Neutrophil (primary cell): ENCODE measurements at regions not wholly inside any gene's neighbourhood (a gene's known extent, or its start where the extent isn't known, plus 50 kb on each side); places are given as distances from the start of the nearest gene placed in this dataset.

Experiments used
- H3K27ac ChIP-seq: fragments of 200-600 bp; sonication (generic); 2 replicates; pipeline ENCODE4 v1.5.1; 2016; ENCODE audit warnings: mild to moderate bottlenecking, moderate library complexity
- H3K27me3 ChIP-seq: fragments of 200-600 bp; sonication (generic); 2 replicates; pipeline ENCODE4 v1.6.0; 2016; ENCODE audit warnings: mild to moderate bottlenecking
- H3K36me3 ChIP-seq: fragments of 200-600 bp; sonication (generic); 2 replicates; pipeline ENCODE4 v1.5.1; 2017
- H3K4me1 ChIP-seq, 2 experiments: fragments of 200-600 bp in 1 of 2; sonication (generic) in 1 of 2; 1 replicate in 1 of 2; 2 replicates in 1 of 2; pipeline versions ENCODE4 v1.5.1 to v1.6.1; 2013 to 2016; ENCODE audit warnings: low read depth in 1 of 2, low read length in 1 of 2, mild to moderate bottlenecking in 1 of 2, moderate library complexity in 1 of 2; ENCODE audit not compliant: control insufficient read depth in 1 of 2, insufficient read depth in 1 of 2
- H3K4me3 ChIP-seq, 2 experiments: fragments of 200-600 bp in 1 of 2; sonication (generic) in 1 of 2; 1 replicate in 1 of 2; 2 replicates in 1 of 2; pipeline ENCODE4 v1.5.1; 2013 to 2016; ENCODE audit warnings: low read depth in 1 of 2, low read length in 1 of 2, mild to moderate bottlenecking in 1 of 2, moderate library complexity in 1 of 2
- H3K9me3 ChIP-seq: fragments of 200-600 bp; sonication (generic); 2 replicates; pipeline ENCODE4 v1.5.1; 2016
- CTCF ChIP-seq: fragments of 200-600 bp; sonication (generic); IDR thresholded peaks from 2 replicates; pipeline ENCODE4 v1.5.1; 2016; ENCODE audit warnings: antibody characterized with exemption

GRCh38 chr20:22801528-22801927 lies 217.2 kb upstream of the FOXA2 start:
- peaks cover 6% of the 10 kb centered on the region for H3K27me3 ChIP-seq
- no peaks in the 10 kb centered on the region for H3K9me3 ChIP-seq
- H3K4me1 ChIP-seq = no peaks in the 10 kb centered on the region
- no peak for TF ChIP-seq CTCF
- no peaks in the 10 kb centered on the region for H3K36me3 ChIP-seq
- H3K4me3 ChIP-seq = no peak overlapping the region
- no peak overlapping the region for H3K27ac ChIP-seq

GRCh38 chr20:22802296-22802695 lies 217.9 kb upstream of the FOXA2 start:
- Histone ChIP-seq H3K27ac (no peak overlapping the region), H3K9me3 (no peaks in the 10 kb centered on the region), H3K36me3 (no peaks in the 10 kb centered on the region), H3K4me1 (no peaks in the 10 kb centered on the region), H3K4me3 (no peak overlapping the region), H3K27me3 (peaks cover 6% of the 10 kb centered on the region)
- TF ChIP-seq CTCF = no peak

- Histone ChIP-seq H3K27ac (no peak overlapping the region), H3K4me3 (no peak overlapping the region), H3K9me3 (no peaks in the 10 kb centered on the region), H3K27me3 (peaks cover 6% of the 10 kb centered on the region), H3K36me3 (no peaks in the 10 kb centered on the region), H3K4me1 (no peaks in the 10 kb centered on the region)
- no peak for TF ChIP-seq CTCF
Measured at GRCh38 chr20:22805219-22805618, 220.8 kb upstream of the FOXA2 start.

GRCh38 chr20:22805996-22806395 lies 221.6 kb upstream of the FOXA2 start:
- peaks cover 1% of the 10 kb centered on the region for H3K27me3 ChIP-seq
- TF ChIP-seq CTCF = no peak
- H3K36me3 ChIP-seq = no peaks in the 10 kb centered on the region
- no peak overlapping the region for H3K4me3 ChIP-seq
- H3K27ac ChIP-seq = no peak overlapping the region
- no peaks in the 10 kb centered on the region for H3K9me3 ChIP-seq
- H3K4me1 ChIP-seq = no peaks in the 10 kb centered on the region

DNA sequence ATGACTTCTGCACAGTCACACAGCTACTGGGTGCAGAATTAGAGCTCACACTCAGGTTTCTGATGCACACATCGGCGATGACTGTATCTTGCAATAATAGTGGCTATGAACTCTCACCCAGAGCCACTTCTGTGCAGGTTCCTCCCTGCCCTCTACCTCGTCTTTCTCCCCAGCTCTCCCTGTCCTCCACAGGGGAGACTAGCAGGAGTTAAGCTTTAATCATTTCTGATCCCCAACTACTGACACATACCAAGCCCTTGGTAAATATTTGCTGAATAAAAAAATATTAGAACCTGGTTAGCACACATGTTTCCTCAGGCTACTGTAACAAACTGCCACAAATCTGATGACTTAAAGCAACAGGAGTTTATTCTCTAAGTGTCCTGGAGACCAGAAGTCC lies 222.7 kb upstream of the FOXA2 start:
- H3K9me3 ChIP-seq = no peaks in the 10 kb centered on the region
- H3K4me1 ChIP-seq = no peaks in the 10 kb centered on the region
- no peak overlapping the region for H3K27ac ChIP-seq
- TF ChIP-seq CTCF = no peak
- no peaks in the 10 kb centered on the region for H3K36me3 ChIP-seq
- H3K27me3 ChIP-seq = no peaks in the 10 kb centered on the region
- no peak overlapping the region for H3K4me3 ChIP-seq

- Histone ChIP-seq H3K9me3 (no peaks in the 10 kb centered on the region), H3K4me1 (no peaks in the 10 kb centered on the region), H3K36me3 (no peaks in the 10 kb centered on the region), H3K27ac (no peak overlapping the region), H3K4me3 (no peak overlapping the region), H3K27me3 (no peaks in the 10 kb centered on the region)
- TF ChIP-seq CTCF = no peak
Measured at GRCh38 chr20:22807646-22808244, 223.4 kb upstream of the FOXA2 start.
